Activated CD8-positive, alpha-beta T cell treated with anti-CD3 and anti-CD28 coated beads, Interleukin-2, amount 10 ng/mL, durations not matched to agents 7 days and 5 days (primary cell): ENCODE measurements at regions not wholly inside any gene's neighbourhood (a gene's known extent, or its start where the extent isn't known, plus 50 kb on each side); places are given as distances from the start of the nearest gene placed in this dataset.

Experiments
- ATAC-seq: fragments of 150-1000 bp; cut with Tn5 transposase; one replicate; pipeline ENCODE4 v1.10.0; 2021; ENCODE audit warnings: moderate library complexity
- CTCF ChIA-PET: fragments of 350-600 bp; sonication (Branson Sonifier 250); formaldehyde crosslinking; loops from one replicate; lab custom pipeline; 2021; ENCODE audit warnings: antibody characterized with exemption; lab: Charles Lee
- POLR2A ChIA-PET: fragments of 350-600 bp; sonication (Branson Sonifier 250); formaldehyde crosslinking; loops from one replicate; lab custom pipeline; 2021; ENCODE audit warnings: antibody characterized with exemption; lab: Charles Lee
- DNase-seq: peaks from one replicate; pipeline ENCODE4 v3.0.0-alpha.2; 2020
- H3K27ac Mint-ChIP-seq: one replicate; pipeline ENCODE4 v1.8.0; 2021; ENCODE audit warnings: mild to moderate bottlenecking, mixed read lengths
- H3K27me3 Mint-ChIP-seq: one replicate; pipeline ENCODE4 v1.8.0; 2021; ENCODE audit warnings: low read depth, mixed read lengths
- H3K36me3 Mint-ChIP-seq: one replicate; pipeline ENCODE4 v1.8.0; 2021; ENCODE audit warnings: low read depth, mixed read lengths
- H3K4me1 Mint-ChIP-seq: one replicate; pipeline ENCODE4 v1.8.0; 2021; ENCODE audit warnings: low read depth, mixed read lengths
- H3K4me3 Mint-ChIP-seq: one replicate; pipeline ENCODE4 v1.8.0; 2021; ENCODE audit warnings: mild to moderate bottlenecking, mixed read lengths
- H3K9me3 Mint-ChIP-seq: one replicate; pipeline ENCODE4 v1.8.0; 2022; ENCODE audit warnings: mixed read lengths; ENCODE audit not compliant: insufficient read depth

- Mint-ChIP-seq H3K4me1 (peaks cover 10% of the 10 kb centered on the region), H3K27ac (no peak overlapping the region), H3K4me3 (no peak overlapping the region), H3K27me3 (peaks cover 35% of the 10 kb centered on the region), H3K9me3 (no peaks in the 10 kb centered on the region), H3K36me3 (peaks cover 4% of the 10 kb centered on the region)
- CTCF ChIA-PET = interaction anchor here (0.7 to 3.6 kb wide), 9 partner anchors 10 to 232 kb away, joined by 3 to 41 read pairs (median 5); no protein-coding TSS in a partner anchor
- POLR2A ChIA-PET = no interaction called here
- ATAC-seq (peak; percentile 50), DNase-seq (peak; percentile 76)
These were observed 132.3 kb downstream of the SNAPC1 start for GRCh38 chr14:61894452-61895077.

GRCh38 chr14:61897300-61897699 is 135.1 kb downstream of the SNAPC1 start:
- no peak overlapping the region for H3K27ac Mint-ChIP-seq
- H3K27me3 Mint-ChIP-seq = peaks cover 26% of the 10 kb centered on the region
- DNase-seq (no peak), ATAC-seq (no peak)
- H3K4me1 Mint-ChIP-seq = no peaks in the 10 kb centered on the region
- no peak overlapping the region for H3K4me3 Mint-ChIP-seq
- H3K9me3 Mint-ChIP-seq = no peaks in the 10 kb centered on the region
- no peaks in the 10 kb centered on the region for H3K36me3 Mint-ChIP-seq
- POLR2A ChIA-PET = interaction anchor here (0.6 kb wide), 2 partner anchors 429 to 849 kb away, joined by 3 read pairs; no protein-coding TSS in a partner anchor
- CTCF ChIA-PET = interaction anchor here (2.2 kb wide), 1 partner anchor 229 kb away, joined by 9 read pairs; no protein-coding TSS in a partner anchor

GRCh38 chr14:61898568-61898967 is 136.3 kb downstream of the SNAPC1 start:
- Mint-ChIP-seq H3K36me3 (no peaks in the 10 kb centered on the region), H3K4me1 (no peaks in the 10 kb centered on the region), H3K27me3 (peaks cover 20% of the 10 kb centered on the region), H3K4me3 (no peak overlapping the region), H3K27ac (no peak overlapping the region), H3K9me3 (no peaks in the 10 kb centered on the region)
- ATAC-seq = no peak
- POLR2A ChIA-PET = no interaction called here
- CTCF ChIA-PET = interaction anchor here (2.2 kb wide), 1 partner anchor 228 kb away, joined by 9 read pairs; no protein-coding TSS in a partner anchor
- no peak for DNase-seq

GRCh38 chr14:61899497-61899896 is 137.3 kb downstream of the SNAPC1 start:
- no peaks in the 10 kb centered on the region for H3K9me3 Mint-ChIP-seq
- no peak for ATAC-seq
- H3K4me3 Mint-ChIP-seq = no peak overlapping the region
- CTCF ChIA-PET = interaction anchor here (1.4 kb wide), 1 partner anchor 15 kb away, joined by 3 read pairs; no protein-coding TSS in a partner anchor
- H3K4me1 Mint-ChIP-seq = no peaks in the 10 kb centered on the region
- H3K36me3 Mint-ChIP-seq = no peaks in the 10 kb centered on the region
- POLR2A ChIA-PET = no interaction called here
- no peak for DNase-seq
- H3K27ac Mint-ChIP-seq = no peak overlapping the region
- H3K27me3 Mint-ChIP-seq = peaks cover 20% of the 10 kb centered on the region

- Mint-ChIP-seq H3K36me3 (no peaks in the 10 kb centered on the region), H3K9me3 (no peaks in the 10 kb centered on the region), H3K4me3 (no peak overlapping the region), H3K27me3 (peaks cover 4% of the 10 kb centered on the region), H3K4me1 (no peaks in the 10 kb centered on the region), H3K27ac (no peak overlapping the region)
- ChIA-PET CTCF (interaction anchor here (0.7 to 1.8 kb wide), 3 partner anchors 12 to 222 kb away, joined by 3 to 6 read pairs (median 5); no protein-coding TSS in a partner anchor), POLR2A (interaction anchor here (0.6 kb wide), 1 partner anchor 201 kb away, joined by 3 read pairs; no protein-coding TSS in a partner anchor)
- ATAC-seq (no peak), DNase-seq (no peak)
These were observed 142.7 kb downstream of the SNAPC1 start for GRCh38 chr14:61904946-61905345.

DNA sequence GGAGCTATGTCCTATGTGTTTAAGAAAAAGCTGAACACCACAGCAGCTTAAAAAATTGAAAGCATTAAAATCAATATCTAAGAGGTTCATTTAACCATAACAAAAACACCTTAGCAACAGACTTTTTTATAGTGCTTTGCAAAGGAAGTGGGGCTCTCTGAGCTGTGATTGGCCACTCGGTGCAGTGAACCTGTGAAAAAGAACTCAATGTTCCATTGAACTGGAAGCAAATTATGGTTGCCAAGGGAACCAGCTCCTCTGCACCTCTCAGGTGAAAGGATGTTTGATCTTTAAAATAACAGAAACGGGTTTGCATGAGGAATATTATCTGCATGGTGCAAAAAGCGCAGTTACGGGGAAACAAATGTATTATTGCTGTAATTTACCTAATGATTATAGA is 149.4 kb downstream of the SNAPC1 start:
- DNase-seq (no peak), ATAC-seq (no peak)
- Mint-ChIP-seq H3K9me3 (no peaks in the 10 kb centered on the region), H3K4me1 (no peaks in the 10 kb centered on the region), H3K27ac (no peak overlapping the region), H3K4me3 (no peak overlapping the region), H3K36me3 (no peaks in the 10 kb centered on the region), H3K27me3 (peaks cover 26% of the 10 kb centered on the region)
- CTCF ChIA-PET = interaction anchor here (1.2 kb wide), 1 partner anchor 18 kb away, joined by 3 read pairs; no protein-coding TSS in a partner anchor
- POLR2A ChIA-PET = no interaction called here

- ChIA-PET CTCF (interaction anchor here (0.7 to 1.3 kb wide), 2 partner anchors 208 to 1452 kb away, joined by 3 to 4 read pairs; no protein-coding TSS in a partner anchor), POLR2A (no interaction called here)
- Mint-ChIP-seq H3K27ac (no peak overlapping the region), H3K36me3 (no peaks in the 10 kb centered on the region), H3K9me3 (no peaks in the 10 kb centered on the region), H3K4me1 (peaks cover 2% of the 10 kb centered on the region), H3K27me3 (peaks cover 40% of the 10 kb centered on the region), H3K4me3 (no peak overlapping the region)
- no peak for ATAC-seq
- no peak for DNase-seq
These were observed 156.8 kb downstream of the SNAPC1 start for GRCh38 chr14:61918998-61919397.

- Mint-ChIP-seq H3K27me3 (peaks cover 36% of the 10 kb centered on the region), H3K27ac (no peak overlapping the region), H3K9me3 (no peaks in the 10 kb centered on the region), H3K36me3 (no peaks in the 10 kb centered on the region), H3K4me1 (peaks cover 2% of the 10 kb centered on the region), H3K4me3 (no peak overlapping the region)
- ChIA-PET POLR2A (no interaction called here), CTCF (interaction anchor here (1.3 kb wide), 1 partner anchor 203 kb away, joined by 3 read pairs; no protein-coding TSS in a partner anchor)
- no peak for DNase-seq
- ATAC-seq = no peak
These were observed 161.1 kb downstream of the SNAPC1 start for GRCh38 chr14:61923348-61923747.

GRCh38 chr14:61925043-61925442 is 162.8 kb downstream of the SNAPC1 start:
- no peak overlapping the region for H3K4me3 Mint-ChIP-seq
- H3K9me3 Mint-ChIP-seq = no peaks in the 10 kb centered on the region
- H3K4me1 Mint-ChIP-seq = peaks cover 2% of the 10 kb centered on the region
- H3K36me3 Mint-ChIP-seq = no peaks in the 10 kb centered on the region
- DNase-seq (peak; percentile 23), ATAC-seq (no peak)
- no peak overlapping the region for H3K27ac Mint-ChIP-seq
- H3K27me3 Mint-ChIP-seq = peaks cover 36% of the 10 kb centered on the region
- POLR2A ChIA-PET = no interaction called here
- CTCF ChIA-PET = interaction anchor here (0.7 to 1.8 kb wide), 5 partner anchors 8 to 207 kb away, joined by 3 to 28 read pairs (median 3); no protein-coding TSS in a partner anchor

DNA sequence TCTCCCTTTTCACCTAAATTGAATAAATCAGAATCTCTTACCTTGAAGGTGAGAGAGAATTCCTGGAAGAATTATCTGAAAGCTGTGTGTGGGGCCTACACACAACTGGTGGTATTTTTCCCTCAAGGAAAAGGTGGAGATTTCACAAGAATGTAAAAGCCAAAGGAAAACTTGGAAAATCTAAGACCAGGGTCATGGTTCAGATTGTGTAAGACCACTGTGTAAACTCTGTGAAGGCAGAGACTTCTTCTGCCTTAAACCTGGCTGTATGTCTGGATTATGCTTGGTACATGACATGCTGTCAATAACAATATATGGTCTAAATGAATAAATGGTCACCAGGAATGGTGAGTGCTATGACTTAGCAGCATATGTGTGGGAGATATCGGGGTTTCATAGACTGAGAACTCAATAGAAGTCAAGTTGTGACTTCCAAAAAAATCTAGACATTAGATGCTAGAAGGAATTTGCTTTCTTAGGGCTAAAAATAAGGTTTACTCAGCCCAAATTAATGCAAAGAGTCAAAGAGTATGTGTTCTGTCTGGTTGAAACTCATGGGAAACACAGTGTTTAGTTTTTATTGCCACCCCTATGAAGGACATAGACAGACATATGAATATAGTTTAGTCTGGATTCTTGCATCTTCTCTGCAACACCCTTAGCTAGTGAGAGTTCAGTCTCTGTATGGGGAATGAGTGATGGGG is 163.7 kb downstream of the SNAPC1 start:
- no peak overlapping the region for H3K27ac Mint-ChIP-seq
- no peaks in the 10 kb centered on the region for H3K36me3 Mint-ChIP-seq
- H3K4me1 Mint-ChIP-seq = peaks cover 2% of the 10 kb centered on the region
- H3K9me3 Mint-ChIP-seq = no peaks in the 10 kb centered on the region
- ChIA-PET POLR2A (no interaction called here), CTCF (interaction anchor here (0.7 to 1.8 kb wide), 5 partner anchors 7 to 207 kb away, joined by 3 to 28 read pairs (median 3); no protein-coding TSS in a partner anchor)
- no peak overlapping the region for H3K4me3 Mint-ChIP-seq
- H3K27me3 Mint-ChIP-seq = peaks cover 35% of the 10 kb centered on the region
- no peak for DNase-seq
- no peak for ATAC-seq

- Mint-ChIP-seq H3K27me3 (peaks cover 32% of the 10 kb centered on the region), H3K4me3 (no peak overlapping the region), H3K9me3 (no peaks in the 10 kb centered on the region), H3K27ac (no peak overlapping the region), H3K4me1 (peaks cover 2% of the 10 kb centered on the region), H3K36me3 (no peaks in the 10 kb centered on the region)
- ATAC-seq (no peak), DNase-seq (no peak)
- ChIA-PET CTCF (interaction anchor here (1.1 kb wide), 1 partner anchor 200 kb away, joined by 4 read pairs; no protein-coding TSS in a partner anchor), POLR2A (interaction anchor here (0.7 kb wide), 1 partner anchor 189 kb away, joined by 3 read pairs; no protein-coding TSS in a partner anchor)
These were observed 164.8 kb downstream of the SNAPC1 start for GRCh38 chr14:61927060-61927459.
